GM12865 (cell line): ENCODE measurements at regions not wholly inside any gene's neighbourhood (a gene's known extent, or its start where the extent isn't known, plus 50 kb on each side); places are given as distances from the start of the nearest gene placed in this dataset.

ENCODE experiments used
- DNase-seq: peaks from one replicate; pipeline ENCODE4 v3.0.0; 2010; ENCODE audit warnings: low read depth
- H3K4me3 ChIP-seq: 2 replicates; pipeline ENCODE4 v1.5.1; 2011; ENCODE audit warnings: mild to moderate bottlenecking, low read depth, low read length, control low read depth
- TF ChIP-seq, protein P1 (sequence below): IDR thresholded peaks from 2 replicates; pipeline ENCODE4 v1.5.1; 2011; ENCODE audit warnings: low read length, control low read depth, low read depth, inconsistent platforms; ENCODE audit not compliant: insufficient read depth; ENCODE audit errors: missing control alignments

DNA sequence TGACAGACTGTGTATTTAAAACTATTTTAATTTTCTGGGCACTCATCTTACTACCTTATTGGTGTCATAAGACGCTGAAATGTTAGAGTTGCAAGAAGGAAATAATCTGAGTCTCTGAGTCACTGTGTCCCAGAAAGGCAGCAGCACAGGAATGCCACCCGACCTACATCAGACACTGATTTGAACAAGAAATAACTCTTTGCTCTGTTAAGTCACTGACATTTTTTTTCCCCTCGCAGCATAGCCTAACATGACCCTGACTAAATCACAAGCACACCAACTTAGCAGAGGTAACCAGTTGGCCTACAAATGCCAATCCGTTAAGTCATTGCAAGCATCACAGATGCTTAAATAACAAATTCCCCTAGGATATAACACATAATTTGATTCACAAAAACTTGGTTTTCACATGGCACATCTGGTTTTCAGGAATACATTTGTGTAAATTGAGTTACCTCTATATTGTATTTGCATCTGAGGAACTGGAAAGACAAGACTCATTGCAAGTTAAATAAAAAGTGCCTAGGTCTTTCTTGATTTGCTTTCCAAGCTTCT lies 349.1 kb downstream of the SEC16B start:
- DNase-seq, result no peak
- TF ChIP-seq, protein P1, sequence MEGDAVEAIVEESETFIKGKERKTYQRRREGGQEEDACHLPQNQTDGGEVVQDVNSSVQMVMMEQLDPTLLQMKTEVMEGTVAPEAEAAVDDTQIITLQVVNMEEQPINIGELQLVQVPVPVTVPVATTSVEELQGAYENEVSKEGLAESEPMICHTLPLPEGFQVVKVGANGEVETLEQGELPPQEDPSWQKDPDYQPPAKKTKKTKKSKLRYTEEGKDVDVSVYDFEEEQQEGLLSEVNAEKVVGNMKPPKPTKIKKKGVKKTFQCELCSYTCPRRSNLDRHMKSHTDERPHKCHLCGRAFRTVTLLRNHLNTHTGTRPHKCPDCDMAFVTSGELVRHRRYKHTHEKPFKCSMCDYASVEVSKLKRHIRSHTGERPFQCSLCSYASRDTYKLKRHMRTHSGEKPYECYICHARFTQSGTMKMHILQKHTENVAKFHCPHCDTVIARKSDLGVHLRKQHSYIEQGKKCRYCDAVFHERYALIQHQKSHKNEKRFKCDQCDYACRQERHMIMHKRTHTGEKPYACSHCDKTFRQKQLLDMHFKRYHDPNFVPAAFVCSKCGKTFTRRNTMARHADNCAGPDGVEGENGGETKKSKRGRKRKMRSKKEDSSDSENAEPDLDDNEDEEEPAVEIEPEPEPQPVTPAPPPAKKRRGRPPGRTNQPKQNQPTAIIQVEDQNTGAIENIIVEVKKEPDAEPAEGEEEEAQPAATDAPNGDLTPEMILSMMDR, result no peak

DNA sequence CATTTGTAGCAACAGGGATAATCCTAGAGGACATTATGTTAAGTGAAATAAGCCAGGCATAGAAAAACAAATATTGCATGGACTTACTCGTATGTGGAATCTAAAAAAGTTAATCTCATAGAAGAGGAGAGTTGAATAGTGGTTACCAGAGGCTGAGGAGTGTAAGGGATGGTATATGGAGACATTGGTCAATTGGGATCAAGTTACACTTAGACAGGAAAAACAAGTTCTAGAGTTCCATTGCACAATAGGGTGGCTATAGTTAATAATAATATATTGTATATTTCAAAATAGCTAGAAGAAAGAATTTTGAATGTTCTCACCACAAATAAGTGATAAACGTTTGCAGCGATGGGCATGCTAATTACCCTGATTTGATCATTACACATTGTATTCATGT lies 354.6 kb downstream of the SEC16B start:
- no peak for DNase-seq
- TF ChIP-seq, protein P1, result no peak
- H3K4me3 ChIP-seq, result no peak overlapping the region

More for the DNA sequence above, 349.1 kb downstream of the SEC16B start:
- H3K4me3 ChIP-seq, result no peak overlapping the region

DNA sequence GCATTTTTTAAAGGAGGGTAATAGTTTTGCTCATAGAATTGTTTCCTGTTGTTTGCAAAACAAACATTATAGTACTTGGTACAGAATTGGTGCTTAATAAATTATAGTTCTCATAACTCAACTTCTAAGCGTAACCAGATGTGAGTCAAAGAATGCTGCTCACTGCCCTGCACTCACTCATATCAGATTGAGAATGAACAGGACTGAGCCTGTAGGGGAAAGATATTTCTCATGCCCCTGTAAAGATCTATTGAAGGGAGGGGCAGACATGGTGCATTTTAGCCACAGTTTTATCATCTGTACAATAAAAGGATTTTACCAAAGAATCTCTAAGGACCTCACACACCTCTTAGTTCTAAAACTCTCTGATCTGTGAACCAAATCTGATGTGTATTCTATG lies 358.5 kb downstream of the SEC16B start:
- H3K4me3 ChIP-seq, result no peak overlapping the region
- TF ChIP-seq, protein P1, result no peak
- no peak for DNase-seq

DNA sequence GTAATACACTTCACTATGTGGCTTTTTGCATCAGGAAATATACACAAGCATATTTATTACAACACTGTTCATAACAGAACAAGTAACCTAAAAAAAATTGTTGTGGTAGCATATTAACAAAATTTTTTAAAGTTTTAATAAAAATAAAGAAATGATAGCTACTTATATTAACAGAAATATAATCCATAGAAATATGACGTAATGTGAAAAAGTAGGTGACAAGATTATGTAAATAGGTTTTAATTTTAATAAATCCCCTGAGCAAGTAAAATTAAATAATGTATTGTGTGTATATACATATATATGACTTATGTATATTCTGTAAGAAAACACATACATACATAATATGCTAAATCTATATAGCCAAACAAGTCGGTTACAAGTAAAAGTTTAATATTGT lies 359.9 kb downstream of the SEC16B start:
- TF ChIP-seq, protein P1, result no peak
- no peak for DNase-seq
- no peak overlapping the region for H3K4me3 ChIP-seq

DNA sequence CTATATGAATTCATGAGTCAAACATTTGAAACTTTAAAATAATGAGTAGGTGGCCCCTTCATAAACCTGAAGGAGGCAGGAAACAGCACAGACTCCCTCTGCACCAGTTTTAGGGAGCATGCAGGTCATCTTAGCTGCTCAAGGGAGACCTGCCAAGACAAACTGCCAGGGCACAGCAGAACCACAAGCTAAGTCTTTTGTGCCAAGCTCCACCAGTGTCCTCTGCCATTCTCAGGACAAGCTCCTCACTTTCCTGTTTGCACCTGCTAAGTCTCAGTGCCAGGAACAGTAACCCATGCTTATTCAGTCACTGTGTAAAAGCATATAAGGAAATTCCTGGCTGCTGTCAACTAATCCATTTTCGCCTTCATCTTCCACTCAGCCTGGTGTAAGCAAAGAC lies 368.9 kb downstream of the SEC16B start:
- no peak for DNase-seq
- TF ChIP-seq, protein P1, result no peak
- no peak overlapping the region for H3K4me3 ChIP-seq

DNA sequence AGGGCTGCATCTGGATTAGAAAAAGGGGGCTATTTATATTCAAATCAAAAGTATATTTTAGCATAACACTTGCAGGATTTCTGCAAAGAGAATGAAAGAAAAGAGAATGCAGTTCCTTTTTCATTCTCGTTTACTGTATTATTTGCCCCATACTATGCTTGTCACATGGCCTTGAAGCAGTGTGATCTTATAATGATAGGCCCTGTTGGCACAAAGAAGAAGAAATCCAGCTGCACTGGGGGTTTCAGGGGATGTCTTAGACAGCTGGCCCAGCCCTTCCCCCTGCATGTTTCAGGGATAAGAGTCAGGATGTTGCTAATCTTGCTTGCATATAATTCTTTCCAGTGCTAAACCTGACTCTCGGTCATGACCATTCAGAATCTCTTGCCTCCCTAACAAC lies 369.5 kb downstream of the SEC16B start:
- no peak overlapping the region for H3K4me3 ChIP-seq
- TF ChIP-seq, protein P1, result no peak
- no peak for DNase-seq

DNA sequence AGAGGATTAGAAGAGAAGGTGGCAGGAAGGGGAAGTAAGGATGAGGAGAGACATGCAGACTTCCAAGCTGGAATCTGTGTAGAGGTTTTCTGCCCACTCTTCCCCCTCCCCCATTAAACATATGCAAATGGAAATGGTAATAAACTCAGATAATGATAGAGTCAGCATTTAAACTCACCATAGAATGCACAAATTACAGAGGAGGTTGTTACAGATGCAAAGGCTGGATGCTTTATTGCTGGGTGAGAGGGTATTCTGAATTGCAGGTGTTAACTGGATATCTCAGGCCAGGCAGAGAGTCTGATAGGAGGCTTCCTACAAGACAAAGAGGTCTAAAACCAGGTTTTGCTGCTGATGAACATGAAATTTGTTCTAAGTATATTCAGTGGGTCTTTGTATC lies 372.5 kb downstream of the SEC16B start:
- no peak for DNase-seq
- TF ChIP-seq, protein P1, result no peak

More for the DNA sequence above, 372.5 kb downstream of the SEC16B start:
- H3K4me3 ChIP-seq, result no peak overlapping the region
